WERI-Rb-1 (cell line): ENCODE measurements at regions not wholly inside any gene's neighbourhood (a gene's known extent, or its start where the extent isn't known, plus 50 kb on each side); places are given as distances from the start of the nearest gene placed in this dataset.
"Not testable (repeated sequence)": the region's sequence is repeated elsewhere in the genome, so short reads cannot be mapped to it uniquely, and the experiment has no call there.

ENCODE experiments used
- DNase-seq: peaks from one replicate; pipeline ENCODE4 v3.0.0-alpha.2; 2020
- H3K27ac ChIP-seq: fragments of 250-450 bp; sonication (Bioruptor Pico); 2 replicates; pipeline ENCODE4 v1.5.1; 2020; ENCODE audit warnings: mild to moderate bottlenecking, moderate library complexity
- H3K27me3 ChIP-seq: fragments of 250-450 bp; sonication (Bioruptor Pico); 2 replicates; pipeline ENCODE4 v1.5.1; 2021; ENCODE audit warnings: mild to moderate bottlenecking, low read depth, moderate library complexity; ENCODE audit not compliant: insufficient read depth, severe bottlenecking
- H3K36me3 ChIP-seq: fragments of 250-450 bp; sonication (Bioruptor Pico); 2 replicates; pipeline ENCODE4 v1.5.1; 2020; ENCODE audit warnings: mild to moderate bottlenecking, moderate library complexity
- H3K4me3 ChIP-seq: 2 replicates; pipeline ENCODE4 v1.5.1; 2011; ENCODE audit warnings: low read depth, mild to moderate bottlenecking, control low read depth, low read length
- H3K9me3 ChIP-seq: fragments of 250-450 bp; sonication (Bioruptor Pico); 2 replicates; pipeline ENCODE4 v1.5.1; 2021; ENCODE audit warnings: mild to moderate bottlenecking, moderate library complexity; ENCODE audit not compliant: severe bottlenecking
- CTCF ChIP-seq: IDR thresholded peaks from 2 replicates; pipeline ENCODE4 v1.5.1; 2011; ENCODE audit warnings: low read depth, mild to moderate bottlenecking, control low read depth, inconsistent platforms, low read length

- H3K36me3 ChIP-seq: no peaks in the 10 kb centered on the region
- H3K27ac ChIP-seq: no peak overlapping the region
- no peak overlapping the region for H3K4me3 ChIP-seq
- H3K9me3 ChIP-seq: no peaks in the 10 kb centered on the region
- no peak for DNase-seq
- H3K27me3 ChIP-seq: peaks cover 18% of the 10 kb centered on the region
- no peak for TF ChIP-seq CTCF
Measured at GRCh38 chr12:33614630-33615029, 175.0 kb upstream of the SYT10 start.

GRCh38 chr12:33617218-33617617 is 177.6 kb upstream of the SYT10 start:
- Histone ChIP-seq H3K4me3 (no peak overlapping the region), H3K27me3 (peaks cover 8% of the 10 kb centered on the region), H3K9me3 (no peaks in the 10 kb centered on the region), H3K27ac (no peak overlapping the region), H3K36me3 (no peaks in the 10 kb centered on the region)
- TF ChIP-seq CTCF: no peak
- DNase-seq: no peak

- Histone ChIP-seq H3K27me3 (peaks cover 35% of the 10 kb centered on the region), H3K4me3 (no peak overlapping the region), H3K36me3 (no peaks in the 10 kb centered on the region), H3K9me3 (no peaks in the 10 kb centered on the region), H3K27ac (no peak overlapping the region)
- DNase-seq: no peak
- no peak for TF ChIP-seq CTCF
Measured at GRCh38 chr12:33628087-33628486, 188.5 kb upstream of the SYT10 start.

- no peak overlapping the region for H3K27ac ChIP-seq
- no peak overlapping the region for H3K4me3 ChIP-seq
- DNase-seq: no peak
- H3K9me3 ChIP-seq: no peaks in the 10 kb centered on the region
- H3K36me3 ChIP-seq: no peaks in the 10 kb centered on the region
- H3K27me3 ChIP-seq: peaks cover 23% of the 10 kb centered on the region
- no peak for TF ChIP-seq CTCF
Measured at GRCh38 chr12:33634544-33634943, 194.9 kb upstream of the SYT10 start.

GRCh38 chr12:33636930-33637329 is 197.3 kb upstream of the SYT10 start:
- H3K27me3 ChIP-seq: peaks cover 26% of the 10 kb centered on the region
- not testable (repeated sequence) for H3K36me3 ChIP-seq, H3K9me3 ChIP-seq, DNase-seq, H3K27ac ChIP-seq, H3K4me3 ChIP-seq

- Histone ChIP-seq H3K27ac (no peak overlapping the region), H3K27me3 (peaks cover 16% of the 10 kb centered on the region), H3K4me3 (no peak overlapping the region), H3K9me3 (no peaks in the 10 kb centered on the region), H3K36me3 (no peaks in the 10 kb centered on the region)
- DNase-seq: no peak
- no peak for TF ChIP-seq CTCF
Measured at GRCh38 chr12:33639975-33640374, 200.4 kb upstream of the SYT10 start.

GRCh38 chr12:33649992-33650391 is 210.4 kb upstream of the SYT10 start:
- H3K4me3 ChIP-seq: no peak overlapping the region

More at GRCh38 chr12:33649992-33650391, 210.4 kb upstream of the SYT10 start:
- Histone ChIP-seq H3K27ac (no peak overlapping the region), H3K9me3 (peaks cover 3% of the 10 kb centered on the region), H3K27me3 (peaks cover 8% of the 10 kb centered on the region), H3K36me3 (no peaks in the 10 kb centered on the region)
- no peak for TF ChIP-seq CTCF
- no peak for DNase-seq
